ENCODE measurements at regions not wholly inside any gene's neighbourhood (a gene's known extent, or its start where the extent isn't known, plus 50 kb on each side); places are given as distances from the start of the nearest gene placed in this dataset.

GRCh38 chr16:48452991-48453760 is 68.0 kb upstream of the SIAH1 start:
- Histone ChIP-seq H3K36me3 (ENCODE audit: control insufficient read depth in 4 of 4, insufficient read depth in 4 of 4, low read length in 4 of 4) (no peaks in the 10 kb centered on the region), H3K9me3 (ENCODE audit: control insufficient read depth in 4 of 4, insufficient read depth in 3 of 4, low read length in 3 of 4) (no peaks in the 10 kb centered on the region), H3K4me3 (no peak overlapping the region), H3K4me1 (ENCODE audit: control insufficient read depth in 5 of 5, insufficient read depth in 5 of 5, low read length in 5 of 5) (no peaks in the 10 kb centered on the region), H3K27me3 (ENCODE audit: control insufficient read depth in 3 of 3, insufficient read depth in 3 of 3, low read length in 2 of 3) (no peaks in the 10 kb centered on the region), H3K9ac (ENCODE audit: insufficient read depth in 1 of 2, low read length in 2 of 2) (no peak overlapping the region), H3K27ac (ENCODE audit: low read depth in 1 of 2, low read length in 1 of 2) (no peak overlapping the region)
- DNase-seq (no peak), ATAC-seq (ENCODE audit: insufficient read depth, low FRiP score) (no peak)
- 83 to 84% methylated on average over 11 of the region's 11 CpGs for WGBS, 2 donors
- TF ChIP-seq CTCF (IDR thresholded peaks at IDR 0.05; ENCODE audit: control extremely low read depth, extremely low read depth), result no peak

- DNase-seq (no peak), ATAC-seq (ENCODE audit: insufficient read depth, low FRiP score) (no peak)
- no peak overlapping the region for H3K27ac ChIP-seq (ENCODE audit: low read depth in 1 of 2, low read length in 1 of 2)
- H3K36me3 ChIP-seq (ENCODE audit: control insufficient read depth in 4 of 4, insufficient read depth in 4 of 4, low read length in 4 of 4), result no peaks in the 10 kb centered on the region
- no peak overlapping the region for H3K4me3 ChIP-seq
- no peak overlapping the region for H3K9ac ChIP-seq (ENCODE audit: insufficient read depth in 1 of 2, low read length in 2 of 2)
- H3K27me3 ChIP-seq (ENCODE audit: control insufficient read depth in 3 of 3, insufficient read depth in 3 of 3, low read length in 2 of 3), result no peaks in the 10 kb centered on the region
- no peaks in the 10 kb centered on the region for H3K9me3 ChIP-seq (ENCODE audit: control insufficient read depth in 4 of 4, insufficient read depth in 3 of 4, low read length in 3 of 4)
- TF ChIP-seq CTCF (IDR thresholded peaks at IDR 0.05; ENCODE audit: control extremely low read depth, extremely low read depth), result no peak
- H3K4me1 ChIP-seq (ENCODE audit: control insufficient read depth in 5 of 5, insufficient read depth in 5 of 5, low read length in 5 of 5), result no peaks in the 10 kb centered on the region
- WGBS, 2 donors, result 95 to 96% methylated on average over 8 of the region's 8 CpGs
Measured at GRCh38 chr16:48451323-48451722, 66.1 kb upstream of the SIAH1 start.

GRCh38 chr16:48450367-48450766 is 65.2 kb upstream of the SIAH1 start:
- ATAC-seq (ENCODE audit: insufficient read depth, low FRiP score) (no peak), DNase-seq (no peak)
- 35 to 36% methylated on average over 1 of the region's 1 CpG for WGBS, 2 donors
- Histone ChIP-seq H3K9ac (ENCODE audit: insufficient read depth in 1 of 2, low read length in 2 of 2) (no peak overlapping the region), H3K27me3 (ENCODE audit: control insufficient read depth in 3 of 3, insufficient read depth in 3 of 3, low read length in 2 of 3) (no peaks in the 10 kb centered on the region), H3K27ac (ENCODE audit: low read depth in 1 of 2, low read length in 1 of 2) (no peak overlapping the region), H3K4me3 (no peak overlapping the region), H3K9me3 (ENCODE audit: control insufficient read depth in 4 of 4, insufficient read depth in 3 of 4, low read length in 3 of 4) (no peaks in the 10 kb centered on the region), H3K36me3 (ENCODE audit: control insufficient read depth in 4 of 4, insufficient read depth in 4 of 4, low read length in 4 of 4) (no peaks in the 10 kb centered on the region), H3K4me1 (ENCODE audit: control insufficient read depth in 5 of 5, insufficient read depth in 5 of 5, low read length in 5 of 5) (no peaks in the 10 kb centered on the region)
- TF ChIP-seq CTCF (IDR thresholded peaks at IDR 0.05; ENCODE audit: control extremely low read depth, extremely low read depth), result no peak
